ENCODE measurements at regions not wholly inside any gene's neighbourhood (a gene's known extent, or its start where the extent isn't known, plus 50 kb on each side); places are given as distances from the start of the nearest gene placed in this dataset.

- TF ChIP-seq PBX3 (IDR thresholded peaks at IDR 0.05) = no peak
- TF ChIP-seq MAX (IDR thresholded peaks at IDR 0.05; ENCODE audit: low read depth) = no peak
- no peak for TF ChIP-seq GABPA (IDR thresholded peaks at IDR 0.05; ENCODE audit: low read depth)
- no peak for TF ChIP-seq RXRA (IDR thresholded peaks at IDR 0.05; ENCODE audit: borderline replicate concordance, low read depth)
- no peak for TF ChIP-seq EP300 (IDR thresholded peaks at IDR 0.05; ENCODE audit: borderline replicate concordance in 1 of 2, low read depth in 1 of 2, low read length in 1 of 2)
- Histone ChIP-seq H3K9me3 (no peaks in the 10 kb centered on the region), H3K36me3 (replicated peaks in 1 of 2; ENCODE audit: control insufficient read depth in 1 of 2, insufficient read depth in 2 of 2, low read length in 1 of 2) (no peaks in the 10 kb centered on the region), H4K20me1 (ENCODE audit: insufficient read depth) (no peaks in the 10 kb centered on the region), H3K9me2 (no peaks in the 10 kb centered on the region), H3F3A (replicated peaks; ENCODE audit: insufficient read depth) (no peaks in the 10 kb centered on the region), H3K4me1 (ENCODE audit: control insufficient read depth in 1 of 2, insufficient read depth in 2 of 2, low read depth in 1 of 2, low read length in 1 of 2) (peaks cover 0 to 9% of the 10 kb centered on the region in 2 experiments; a peak in 1 of 4 replicates), H3K4me2 (no peak overlapping the region), H3K4me3 (ENCODE audit: low read depth in 2 of 2, low read length in 1 of 2) (no peak overlapping the region), H3K27me3 (ENCODE audit: insufficient read depth) (no peaks in the 10 kb centered on the region), H3K27ac (ENCODE audit: low read depth in 2 of 2, low read length in 1 of 2) (no peak overlapping the region), H2AFZ (ENCODE audit: low read depth) (no peak overlapping the region), H3K9ac (no peak overlapping the region), H3K79me2 (ENCODE audit: insufficient read depth) (no peaks in the 10 kb centered on the region)
- ChIA-PET POLR2A (no interaction called here), CTCF (interaction anchor here (0.8 to 1.1 kb wide), 2 partner anchors 10 to 195 kb away, joined by 3 to 5 read pairs; partner anchors contain the start of gene DIO3)
- DNase-seq = peak; percentile 14
- 71% methylated on average over 16 of the region's 20 CpGs for WGBS (ENCODE audit: low lambda C conversion rate)
Observed at GRCh38 chr14:101365329-101366158, 195.8 kb upstream of the DIO3 start.

- Histone ChIP-seq H3K4me1 (ENCODE audit: control insufficient read depth in 1 of 2, insufficient read depth in 2 of 2, low read depth in 1 of 2, low read length in 1 of 2) (peaks cover 0 to 13% of the 10 kb centered on the region in 2 experiments; a peak in 1 of 4 replicates), H3K27me3 (ENCODE audit: insufficient read depth) (no peaks in the 10 kb centered on the region), H4K20me1 (ENCODE audit: insufficient read depth) (no peaks in the 10 kb centered on the region), H3F3A (replicated peaks; ENCODE audit: insufficient read depth) (no peaks in the 10 kb centered on the region), H3K9me3 (no peaks in the 10 kb centered on the region), H3K79me2 (ENCODE audit: insufficient read depth) (no peaks in the 10 kb centered on the region), H3K9me2 (no peaks in the 10 kb centered on the region), H3K4me2 (no peak overlapping the region), H3K36me3 (replicated peaks in 1 of 2; ENCODE audit: control insufficient read depth in 1 of 2, insufficient read depth in 2 of 2, low read length in 1 of 2) (no peaks in the 10 kb centered on the region), H3K4me3 (ENCODE audit: low read depth in 2 of 2, low read length in 1 of 2) (no peak overlapping the region), H3K9ac (no peak overlapping the region), H3K27ac (ENCODE audit: low read depth in 2 of 2, low read length in 1 of 2) (no peak overlapping the region), H2AFZ (ENCODE audit: low read depth) (no peak overlapping the region)
- ChIA-PET CTCF (no interaction called here), POLR2A (no interaction called here)
- TF ChIP-seq MEF2A (IDR thresholded peaks at IDR 0.05; ENCODE audit: borderline replicate concordance, low read depth) (no peak), POLR2AphosphoS5 (IDR thresholded peaks at IDR 0.05; ENCODE audit: low read depth, low read length) (no peak), RCOR1 (IDR thresholded peaks at IDR 0.05; ENCODE audit: low read length) (no peak), GATA2 (CRISPR knock-in tag; IDR thresholded peaks at IDR 0.05) (no peak), RXRA (IDR thresholded peaks at IDR 0.05; ENCODE audit: borderline replicate concordance, low read depth) (no peak), TCF12 (IDR thresholded peaks at IDR 0.05) (no peak), FOSL2 (IDR thresholded peaks at IDR 0.05; ENCODE audit: borderline replicate concordance, low read depth) (no peak), TEAD4 (IDR thresholded peaks at IDR 0.05; ENCODE audit: borderline replicate concordance, insufficient read depth) (no peak), NRF1 (IDR thresholded peaks at IDR 0.05; ENCODE audit: low read depth, low read length) (no peak), IRF3 (IDR thresholded peaks at IDR 0.05; ENCODE audit: low read depth, low read length) (no peak), CHD2 (IDR thresholded peaks at IDR 0.05; ENCODE audit: low read length, partially characterized antibody) (no peak)
- no peak for DNase-seq
- WGBS (ENCODE audit: low lambda C conversion rate) = 61% methylated on average over 16 of the region's 23 CpGs
Observed at GRCh38 chr14:101367421-101368261, 193.7 kb upstream of the DIO3 start.

All from SK-N-SH (cell line).